ENCODE measurements at regions not wholly inside any gene's neighbourhood (a gene's known extent, or its start where the extent isn't known, plus 50 kb on each side); places are given as distances from the start of the nearest gene placed in this dataset.

DNA sequence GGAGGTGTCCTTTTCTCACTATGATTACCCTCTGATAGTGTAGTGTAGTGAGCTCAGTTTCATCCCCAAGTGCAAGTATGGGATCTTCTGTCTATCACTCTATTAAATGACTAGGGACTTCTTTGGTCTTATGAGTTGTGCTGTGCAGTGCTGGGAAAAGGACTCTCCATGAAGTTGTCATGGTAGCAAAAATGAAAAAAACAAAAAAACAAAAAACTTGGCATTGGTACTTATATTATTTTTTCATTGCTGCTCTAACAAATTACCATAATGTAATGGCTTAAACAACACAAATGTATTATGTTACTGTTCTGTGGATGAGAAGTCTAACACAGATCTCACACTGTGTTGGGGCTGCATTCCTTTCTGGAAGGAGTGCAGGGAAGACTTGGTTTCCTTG lies 393.1 kb upstream of the NOVA1 start:
- no peak for TF ChIP-seq TCF7L2 (IDR thresholded peaks at IDR 0.05; ENCODE audit: borderline replicate concordance, low read depth, low read length)
- TF ChIP-seq, protein P1, sequence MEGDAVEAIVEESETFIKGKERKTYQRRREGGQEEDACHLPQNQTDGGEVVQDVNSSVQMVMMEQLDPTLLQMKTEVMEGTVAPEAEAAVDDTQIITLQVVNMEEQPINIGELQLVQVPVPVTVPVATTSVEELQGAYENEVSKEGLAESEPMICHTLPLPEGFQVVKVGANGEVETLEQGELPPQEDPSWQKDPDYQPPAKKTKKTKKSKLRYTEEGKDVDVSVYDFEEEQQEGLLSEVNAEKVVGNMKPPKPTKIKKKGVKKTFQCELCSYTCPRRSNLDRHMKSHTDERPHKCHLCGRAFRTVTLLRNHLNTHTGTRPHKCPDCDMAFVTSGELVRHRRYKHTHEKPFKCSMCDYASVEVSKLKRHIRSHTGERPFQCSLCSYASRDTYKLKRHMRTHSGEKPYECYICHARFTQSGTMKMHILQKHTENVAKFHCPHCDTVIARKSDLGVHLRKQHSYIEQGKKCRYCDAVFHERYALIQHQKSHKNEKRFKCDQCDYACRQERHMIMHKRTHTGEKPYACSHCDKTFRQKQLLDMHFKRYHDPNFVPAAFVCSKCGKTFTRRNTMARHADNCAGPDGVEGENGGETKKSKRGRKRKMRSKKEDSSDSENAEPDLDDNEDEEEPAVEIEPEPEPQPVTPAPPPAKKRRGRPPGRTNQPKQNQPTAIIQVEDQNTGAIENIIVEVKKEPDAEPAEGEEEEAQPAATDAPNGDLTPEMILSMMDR (tag by site-specific recombination; IDR thresholded peaks at IDR 0.05): no peak
- TF ChIP-seq, protein P2, sequence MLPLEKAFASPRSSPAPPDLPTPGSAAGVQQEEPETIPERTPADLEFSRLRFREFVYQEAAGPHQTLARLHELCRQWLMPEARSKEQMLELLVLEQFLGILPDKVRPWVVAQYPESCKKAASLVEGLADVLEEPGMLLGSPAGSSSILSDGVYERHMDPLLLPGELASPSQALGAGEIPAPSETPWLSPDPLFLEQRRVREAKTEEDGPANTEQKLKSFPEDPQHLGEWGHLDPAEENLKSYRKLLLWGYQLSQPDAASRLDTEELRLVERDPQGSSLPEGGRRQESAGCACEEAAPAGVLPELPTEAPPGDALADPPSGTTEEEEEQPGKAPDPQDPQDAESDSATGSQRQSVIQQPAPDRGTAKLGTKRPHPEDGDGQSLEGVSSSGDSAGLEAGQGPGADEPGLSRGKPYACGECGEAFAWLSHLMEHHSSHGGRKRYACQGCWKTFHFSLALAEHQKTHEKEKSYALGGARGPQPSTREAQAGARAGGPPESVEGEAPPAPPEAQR (tag by site-specific recombination; IDR thresholded peaks at IDR 0.05): no peak
- TF ChIP-seq, protein P3, sequence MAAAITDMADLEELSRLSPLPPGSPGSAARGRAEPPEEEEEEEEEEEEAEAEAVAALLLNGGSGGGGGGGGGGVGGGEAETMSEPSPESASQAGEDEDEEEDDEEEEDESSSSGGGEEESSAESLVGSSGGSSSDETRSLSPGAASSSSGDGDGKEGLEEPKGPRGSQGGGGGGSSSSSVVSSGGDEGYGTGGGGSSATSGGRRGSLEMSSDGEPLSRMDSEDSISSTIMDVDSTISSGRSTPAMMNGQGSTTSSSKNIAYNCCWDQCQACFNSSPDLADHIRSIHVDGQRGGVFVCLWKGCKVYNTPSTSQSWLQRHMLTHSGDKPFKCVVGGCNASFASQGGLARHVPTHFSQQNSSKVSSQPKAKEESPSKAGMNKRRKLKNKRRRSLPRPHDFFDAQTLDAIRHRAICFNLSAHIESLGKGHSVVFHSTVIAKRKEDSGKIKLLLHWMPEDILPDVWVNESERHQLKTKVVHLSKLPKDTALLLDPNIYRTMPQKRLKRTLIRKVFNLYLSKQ (tag by site-specific recombination; IDR thresholded peaks at IDR 0.05; ENCODE audit: borderline replicate concordance): no peak
- TF ChIP-seq ZNF549 (tag by site-specific recombination; IDR thresholded peaks at IDR 0.05): no peak
- no peak for TF ChIP-seq ZNF394 (tag by site-specific recombination; IDR thresholded peaks at IDR 0.05; ENCODE audit: borderline replicate concordance)
- TF ChIP-seq ZBTB20 (tag by site-specific recombination; IDR thresholded peaks at IDR 0.05): no peak
- TF ChIP-seq ZBTB7A (tag by site-specific recombination; IDR thresholded peaks at IDR 0.05; ENCODE audit: low read depth): no peak
- TF ChIP-seq TRIM28 (IDR thresholded peaks at IDR 0.05; ENCODE audit: borderline replicate concordance, low read length): no peak

Measured in HEK293 (cell line).